ENCODE measurements at regions not wholly inside any gene's neighbourhood (a gene's known extent, or its start where the extent isn't known, plus 50 kb on each side); places are given as distances from the start of the nearest gene placed in this dataset.

- no peak for DNase-seq
These were observed 49.7 kb upstream of the ARHGAP5 start for GRCh38 chr14:32027255-32027939.

Data from fibroblast of skin of right quadriceps (primary cell).